ENCODE measurements at regions not wholly inside any gene's neighbourhood (a gene's known extent, or its start where the extent isn't known, plus 50 kb on each side); places are given as distances from the start of the nearest gene placed in this dataset.

DNA sequence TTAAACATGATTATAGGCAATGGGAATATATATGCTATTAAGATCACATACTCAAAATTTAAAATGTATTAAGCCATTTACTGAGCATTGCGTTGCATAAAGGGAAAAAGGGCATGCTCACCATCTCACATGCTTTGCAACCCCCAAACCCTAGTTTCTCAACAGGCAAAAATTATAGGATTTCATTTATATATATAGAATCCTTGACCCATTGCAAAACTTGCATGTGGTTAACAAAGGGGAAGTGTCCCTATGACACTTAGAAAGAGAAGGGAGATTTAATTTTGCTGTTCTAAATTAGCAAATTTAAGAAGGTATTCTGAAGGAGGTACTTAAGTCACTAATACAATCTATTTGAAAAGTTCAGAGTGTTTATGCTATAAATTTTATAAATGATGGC is 837.8 kb downstream of the DIPK2A start:
- H3K9me3 ChIP-seq (ENCODE audit: insufficient read depth, low read depth, low read length): no peaks in the 10 kb centered on the region
- no peak overlapping the region for H3K4me3 Mint-ChIP-seq (ENCODE audit: unreplicated experiment)
- H3K9me3 Mint-ChIP-seq (ENCODE audit: unreplicated experiment): no peaks in the 10 kb centered on the region
- TF ChIP-seq, protein P1, sequence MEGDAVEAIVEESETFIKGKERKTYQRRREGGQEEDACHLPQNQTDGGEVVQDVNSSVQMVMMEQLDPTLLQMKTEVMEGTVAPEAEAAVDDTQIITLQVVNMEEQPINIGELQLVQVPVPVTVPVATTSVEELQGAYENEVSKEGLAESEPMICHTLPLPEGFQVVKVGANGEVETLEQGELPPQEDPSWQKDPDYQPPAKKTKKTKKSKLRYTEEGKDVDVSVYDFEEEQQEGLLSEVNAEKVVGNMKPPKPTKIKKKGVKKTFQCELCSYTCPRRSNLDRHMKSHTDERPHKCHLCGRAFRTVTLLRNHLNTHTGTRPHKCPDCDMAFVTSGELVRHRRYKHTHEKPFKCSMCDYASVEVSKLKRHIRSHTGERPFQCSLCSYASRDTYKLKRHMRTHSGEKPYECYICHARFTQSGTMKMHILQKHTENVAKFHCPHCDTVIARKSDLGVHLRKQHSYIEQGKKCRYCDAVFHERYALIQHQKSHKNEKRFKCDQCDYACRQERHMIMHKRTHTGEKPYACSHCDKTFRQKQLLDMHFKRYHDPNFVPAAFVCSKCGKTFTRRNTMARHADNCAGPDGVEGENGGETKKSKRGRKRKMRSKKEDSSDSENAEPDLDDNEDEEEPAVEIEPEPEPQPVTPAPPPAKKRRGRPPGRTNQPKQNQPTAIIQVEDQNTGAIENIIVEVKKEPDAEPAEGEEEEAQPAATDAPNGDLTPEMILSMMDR (IDR thresholded peaks at IDR 0.05; ENCODE audit: insufficient read depth, low read depth, low read length): no peak
- no peak for TF ChIP-seq EZH2 (IDR thresholded peaks at IDR 0.05; ENCODE audit: insufficient read depth, low read length)
- no peak overlapping the region for H3K27ac Mint-ChIP-seq (ENCODE audit: unreplicated experiment)
- no peak overlapping the region for H3K4me3 ChIP-seq (ENCODE audit: insufficient read depth, low read depth, low read length)
- H3K27ac ChIP-seq (ENCODE audit: low read depth, low read length): no peak overlapping the region
- H4K20me1 ChIP-seq (ENCODE audit: insufficient read depth, low read length): no peaks in the 10 kb centered on the region
- H3K9ac ChIP-seq (ENCODE audit: low read length): no peak overlapping the region
- DNase-seq (ENCODE audit: low read depth) (no peak), FAIRE-seq (no peak)
- H3K36me3 Mint-ChIP-seq (ENCODE audit: low read depth, unreplicated experiment): no peaks in the 10 kb centered on the region
- H3K4me1 ChIP-seq (ENCODE audit: insufficient read depth, low read length): no peaks in the 10 kb centered on the region
- H3K79me2 ChIP-seq (ENCODE audit: insufficient read depth, low read length): no peaks in the 10 kb centered on the region
- no peaks in the 10 kb centered on the region for H3K4me1 Mint-ChIP-seq (ENCODE audit: low read depth, unreplicated experiment)
- H3K27me3 ChIP-seq (ENCODE audit: insufficient read depth, low read length): no peaks in the 10 kb centered on the region
- no peak overlapping the region for H3K4me2 ChIP-seq (ENCODE audit: low read length)
- H3K36me3 ChIP-seq (ENCODE audit: insufficient read depth, low read length): no peaks in the 10 kb centered on the region
- no peak overlapping the region for H2AFZ ChIP-seq (ENCODE audit: low read depth, low read length)
- H3K27me3 Mint-ChIP-seq (ENCODE audit: low read depth, unreplicated experiment): no peaks in the 10 kb centered on the region

DNA sequence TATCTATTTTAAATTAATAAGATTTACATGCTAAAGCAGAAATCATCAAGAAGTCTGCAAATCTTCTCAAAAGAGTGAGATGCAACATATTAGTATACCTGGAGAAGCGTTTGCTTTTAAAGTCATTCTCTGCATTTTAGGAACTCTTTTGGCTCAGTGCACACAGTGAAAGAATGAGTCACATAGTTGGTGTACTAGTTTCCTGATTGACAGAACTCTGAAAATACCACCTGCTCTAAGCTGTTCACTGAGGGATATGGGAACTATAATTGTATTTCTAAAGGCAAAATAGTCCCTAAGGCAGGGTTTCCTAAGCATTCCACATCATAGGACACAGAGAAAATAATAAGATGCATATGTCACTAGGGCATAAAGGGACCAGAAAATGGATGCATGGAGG is 838.5 kb downstream of the DIPK2A start:
- Mint-ChIP-seq H3K36me3 (ENCODE audit: low read depth, unreplicated experiment) (no peaks in the 10 kb centered on the region), H3K27ac (ENCODE audit: unreplicated experiment) (no peak overlapping the region), H3K4me1 (ENCODE audit: low read depth, unreplicated experiment) (no peaks in the 10 kb centered on the region), H3K4me3 (ENCODE audit: unreplicated experiment) (no peak overlapping the region), H3K9me3 (ENCODE audit: unreplicated experiment) (no peaks in the 10 kb centered on the region), H3K27me3 (ENCODE audit: low read depth, unreplicated experiment) (no peaks in the 10 kb centered on the region)
- Histone ChIP-seq H3K36me3 (ENCODE audit: insufficient read depth, low read length) (no peaks in the 10 kb centered on the region), H3K79me2 (ENCODE audit: insufficient read depth, low read length) (no peaks in the 10 kb centered on the region), H3K4me1 (ENCODE audit: insufficient read depth, low read length) (no peaks in the 10 kb centered on the region), H4K20me1 (ENCODE audit: insufficient read depth, low read length) (no peaks in the 10 kb centered on the region), H2AFZ (ENCODE audit: low read depth, low read length) (no peak overlapping the region), H3K27me3 (ENCODE audit: insufficient read depth, low read length) (no peaks in the 10 kb centered on the region), H3K4me2 (ENCODE audit: low read length) (no peak overlapping the region), H3K9me3 (ENCODE audit: insufficient read depth, low read depth, low read length) (no peaks in the 10 kb centered on the region), H3K27ac (ENCODE audit: low read depth, low read length) (no peak overlapping the region), H3K9ac (ENCODE audit: low read length) (no peak overlapping the region), H3K4me3 (ENCODE audit: insufficient read depth, low read depth, low read length) (no peak overlapping the region)
- DNase-seq (ENCODE audit: low read depth): no peak
- no peak for TF ChIP-seq EZH2 (IDR thresholded peaks at IDR 0.05; ENCODE audit: insufficient read depth, low read length)
- TF ChIP-seq, protein P1 (IDR thresholded peaks at IDR 0.05; ENCODE audit: insufficient read depth, low read depth, low read length): no peak
- FAIRE-seq: no peak

DNA sequence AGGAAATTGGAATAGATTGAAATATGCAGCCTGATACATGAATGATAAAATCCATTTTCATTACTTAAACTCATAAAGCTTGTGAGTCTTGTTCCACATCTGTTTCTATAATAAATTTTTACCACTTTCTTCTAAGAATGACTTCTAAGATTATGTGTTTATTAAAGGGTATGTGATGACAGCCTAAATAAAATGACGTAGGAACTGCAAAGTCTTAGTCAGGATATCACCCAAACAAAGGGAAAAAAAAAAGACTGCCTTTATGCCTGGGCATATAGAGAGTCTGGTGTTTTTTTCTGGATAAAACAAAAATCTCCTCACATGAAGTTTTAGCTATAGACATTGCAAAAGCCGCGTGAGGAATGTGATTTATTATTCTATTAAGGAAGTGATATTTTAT is 844.0 kb downstream of the DIPK2A start:
- Mint-ChIP-seq H3K36me3 (ENCODE audit: low read depth, unreplicated experiment) (no peaks in the 10 kb centered on the region), H3K27ac (ENCODE audit: unreplicated experiment) (no peak overlapping the region), H3K27me3 (ENCODE audit: low read depth, unreplicated experiment) (no peaks in the 10 kb centered on the region), H3K4me3 (ENCODE audit: unreplicated experiment) (no peak overlapping the region), H3K9me3 (ENCODE audit: unreplicated experiment) (no peaks in the 10 kb centered on the region), H3K4me1 (ENCODE audit: low read depth, unreplicated experiment) (no peaks in the 10 kb centered on the region)
- Histone ChIP-seq H3K27ac (ENCODE audit: low read depth, low read length) (no peak overlapping the region), H3K9ac (ENCODE audit: low read length) (no peak overlapping the region), H4K20me1 (ENCODE audit: insufficient read depth, low read length) (no peaks in the 10 kb centered on the region), H2AFZ (ENCODE audit: low read depth, low read length) (no peak overlapping the region), H3K4me3 (ENCODE audit: insufficient read depth, low read depth, low read length) (no peak overlapping the region), H3K79me2 (ENCODE audit: insufficient read depth, low read length) (no peaks in the 10 kb centered on the region), H3K4me1 (ENCODE audit: insufficient read depth, low read length) (no peaks in the 10 kb centered on the region), H3K27me3 (ENCODE audit: insufficient read depth, low read length) (no peaks in the 10 kb centered on the region), H3K4me2 (ENCODE audit: low read length) (no peak overlapping the region), H3K9me3 (ENCODE audit: insufficient read depth, low read depth, low read length) (no peaks in the 10 kb centered on the region), H3K36me3 (ENCODE audit: insufficient read depth, low read length) (no peaks in the 10 kb centered on the region)
- DNase-seq (ENCODE audit: low read depth): no peak
- TF ChIP-seq EZH2 (IDR thresholded peaks at IDR 0.05; ENCODE audit: insufficient read depth, low read length): no peak
- TF ChIP-seq, protein P1 (IDR thresholded peaks at IDR 0.05; ENCODE audit: insufficient read depth, low read depth, low read length): no peak
- no peak for FAIRE-seq

Measured in astrocyte (in vitro differentiated cells and primary cell).